Uterus (tissue), 3 donors: ENCODE measurements at regions not wholly inside any gene's neighbourhood (a gene's known extent, or its start where the extent isn't known, plus 50 kb on each side); places are given as distances from the start of the nearest gene placed in this dataset.

Experiments used
- DNase-seq, 2 donors: peaks; one replicate each; pipeline ENCODE4 v3.0.0-alpha.2; 2019 to 2020
- H3K27ac ChIP-seq, 2 donors: fragments of 200-600 bp; sonication (generic); 1 replicate in 1 of 2; 2 replicates in 1 of 2; pipeline ENCODE4 v1.5.1; 2016 to 2018
- H3K27me3 ChIP-seq, 2 donors: fragments of 200-600 bp; sonication (generic); one replicate each; pipeline ENCODE4 v1.5.1; 2018 to 2019; ENCODE audit warnings: control low read depth in 1 of 2
- H3K36me3 ChIP-seq, 2 donors: fragments of 200-600 bp; sonication (generic); one replicate each; pipeline ENCODE4 v1.5.1; 2019; ENCODE audit warnings: control low read depth in 1 of 2
- H3K4me1 ChIP-seq, 2 donors: fragments of 200-600 bp; sonication (generic); one replicate each; pipeline ENCODE4 v1.5.1; 2018 to 2019; ENCODE audit warnings: control low read depth in 1 of 2
- H3K4me3 ChIP-seq, 2 donors: fragments of 200-600 bp; sonication (generic); 1 replicate in 1 of 2; 2 replicates in 1 of 2; pipeline ENCODE4 v1.5.1; 2018 to 2019; ENCODE audit warnings: mild to moderate bottlenecking in 1 of 2
- H3K9me3 ChIP-seq, 2 donors: fragments of 200-600 bp; sonication (generic); one replicate each; pipeline ENCODE4 v1.5.1; 2019; ENCODE audit warnings: control low read depth in 1 of 2
- POLR2A ChIP-seq, 2 donors: fragments of 450-650 bp; IDR thresholded peaks; one replicate each; pipeline ENCODE4 v1.6.1; 2016; ENCODE audit warnings: antibody characterized with exemption in 2 of 2, mild to moderate bottlenecking in 1 of 2, moderate library complexity in 1 of 2
- intact Hi-C: fragments of 100-400 bp; cut with DNase I; formaldehyde crosslinking; loops from one replicate; pipeline ENCODE4 v1.15.1; 2023; ENCODE audit warnings: low total_unique reads
- TF ChIP-seq, protein P1 (sequence below), 4 experiments: fragments of 200-600 bp in 2 of 4; fragments of 450-650 bp in 2 of 4; sonication (generic) in 2 of 4; IDR thresholded peaks; one replicate each; pipeline ENCODE4 v1.5.1; 2016 to 2019; ENCODE audit warnings: antibody characterized with exemption in 4 of 4, mild to moderate bottlenecking in 2 of 4, moderate library complexity in 1 of 4
- donor health status: DM: yes; HTN: yes; CAD: no.

DNA sequence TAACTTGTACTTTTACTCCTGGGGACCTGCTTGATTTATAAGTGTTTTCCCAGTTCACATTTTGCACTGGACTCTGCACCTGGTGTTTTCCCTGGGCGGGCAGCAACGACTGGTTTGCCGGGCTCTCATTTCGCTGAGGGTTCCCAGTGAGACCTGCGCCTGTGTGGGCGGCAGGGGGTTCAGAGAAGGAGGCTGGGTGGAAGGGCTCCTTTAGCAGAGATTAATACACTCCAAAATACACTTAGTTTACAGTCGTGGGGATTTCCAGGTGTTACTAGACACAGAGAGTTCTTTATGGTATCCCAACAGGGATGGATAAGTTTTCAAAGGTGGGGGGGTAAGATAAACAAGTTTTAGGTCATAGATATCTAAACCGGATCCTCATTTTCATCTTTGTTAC, 53.0 kb upstream of the SHISA3 start:
- Histone ChIP-seq H3K36me3 (no peaks in the 10 kb centered on the region), H3K27me3 (no peaks in the 10 kb centered on the region), H3K4me1 (no peaks in the 10 kb centered on the region), H3K9me3 (no peaks in the 10 kb centered on the region), H3K27ac (no peak overlapping the region), H3K4me3 (no peak overlapping the region)
- DNase-seq: no peak
- intact Hi-C loops: no loop called here
- no peak for TF ChIP-seq POLR2A (IDR thresholded peaks at IDR 0.05)
- TF ChIP-seq, protein P1, sequence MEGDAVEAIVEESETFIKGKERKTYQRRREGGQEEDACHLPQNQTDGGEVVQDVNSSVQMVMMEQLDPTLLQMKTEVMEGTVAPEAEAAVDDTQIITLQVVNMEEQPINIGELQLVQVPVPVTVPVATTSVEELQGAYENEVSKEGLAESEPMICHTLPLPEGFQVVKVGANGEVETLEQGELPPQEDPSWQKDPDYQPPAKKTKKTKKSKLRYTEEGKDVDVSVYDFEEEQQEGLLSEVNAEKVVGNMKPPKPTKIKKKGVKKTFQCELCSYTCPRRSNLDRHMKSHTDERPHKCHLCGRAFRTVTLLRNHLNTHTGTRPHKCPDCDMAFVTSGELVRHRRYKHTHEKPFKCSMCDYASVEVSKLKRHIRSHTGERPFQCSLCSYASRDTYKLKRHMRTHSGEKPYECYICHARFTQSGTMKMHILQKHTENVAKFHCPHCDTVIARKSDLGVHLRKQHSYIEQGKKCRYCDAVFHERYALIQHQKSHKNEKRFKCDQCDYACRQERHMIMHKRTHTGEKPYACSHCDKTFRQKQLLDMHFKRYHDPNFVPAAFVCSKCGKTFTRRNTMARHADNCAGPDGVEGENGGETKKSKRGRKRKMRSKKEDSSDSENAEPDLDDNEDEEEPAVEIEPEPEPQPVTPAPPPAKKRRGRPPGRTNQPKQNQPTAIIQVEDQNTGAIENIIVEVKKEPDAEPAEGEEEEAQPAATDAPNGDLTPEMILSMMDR (IDR thresholded peaks at IDR 0.05): no peak

DNA sequence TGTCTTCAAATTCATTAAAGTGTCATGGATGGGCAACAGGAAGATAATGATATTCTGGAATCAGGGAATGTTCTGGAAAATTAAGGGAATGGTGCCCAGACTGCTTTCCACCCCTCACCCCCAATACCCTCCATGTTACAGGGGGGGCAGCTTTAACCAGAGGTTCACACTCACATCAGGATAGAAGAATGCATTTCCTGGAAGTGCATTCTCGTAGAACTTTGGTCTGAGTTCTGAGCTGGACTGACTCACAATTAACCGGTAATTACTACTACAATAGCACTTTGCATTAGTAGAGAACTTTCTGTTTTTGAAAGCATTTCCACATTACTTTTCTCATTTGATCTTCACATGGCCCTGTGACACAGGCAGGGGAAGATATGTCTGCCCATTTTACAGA, 52.5 kb upstream of the SHISA3 start:
- no peak for DNase-seq
- no peak overlapping the region for H3K27ac ChIP-seq
- no peaks in the 10 kb centered on the region for H3K27me3 ChIP-seq
- intact Hi-C loops: no loop called here
- no peaks in the 10 kb centered on the region for H3K36me3 ChIP-seq
- H3K4me1 ChIP-seq: no peaks in the 10 kb centered on the region
- no peaks in the 10 kb centered on the region for H3K9me3 ChIP-seq
- H3K4me3 ChIP-seq: no peak overlapping the region
- TF ChIP-seq, protein P1 (IDR thresholded peaks at IDR 0.05): no peak
- TF ChIP-seq POLR2A (IDR thresholded peaks at IDR 0.05): no peak

DNA sequence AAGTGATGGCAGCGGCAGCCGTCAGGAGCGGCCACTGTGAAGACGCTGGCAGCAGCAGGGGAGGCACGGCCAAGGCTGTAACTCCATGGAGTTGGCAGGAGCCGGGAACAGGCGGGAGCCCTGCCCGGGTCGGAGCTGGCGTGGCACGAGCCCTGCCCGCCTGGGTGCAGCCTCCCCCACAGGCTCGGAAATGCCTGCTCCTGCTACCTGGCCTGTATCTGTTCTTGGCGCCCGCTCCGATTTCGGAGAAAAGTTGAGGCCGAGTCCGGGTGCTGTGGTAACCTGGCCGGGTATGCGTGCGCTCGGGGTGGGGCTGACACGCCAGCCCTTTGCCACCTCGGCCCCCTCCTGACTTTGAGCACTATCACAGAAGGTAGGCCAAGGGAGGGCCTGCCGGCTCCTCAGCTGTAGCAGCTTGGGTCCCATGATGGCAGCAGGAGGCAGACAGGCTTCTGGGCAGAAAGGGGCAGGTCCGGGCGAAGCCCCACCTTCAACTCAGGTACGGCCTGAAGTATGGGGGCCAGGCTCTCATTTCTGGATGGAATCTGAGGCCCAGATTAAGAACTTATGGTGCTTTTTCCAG, 51.2 kb upstream of the SHISA3 start:
- Histone ChIP-seq H3K4me1 (no peaks in the 10 kb centered on the region), H3K27ac (no peak overlapping the region), H3K27me3 (no peaks in the 10 kb centered on the region), H3K36me3 (no peaks in the 10 kb centered on the region), H3K9me3 (no peaks in the 10 kb centered on the region), H3K4me3 (no peak overlapping the region)
- intact Hi-C loops: no loop called here
- TF ChIP-seq POLR2A (IDR thresholded peaks at IDR 0.05): no peak
- TF ChIP-seq, protein P1 (IDR thresholded peaks at IDR 0.05): no peak
- DNase-seq: no peak

DNA sequence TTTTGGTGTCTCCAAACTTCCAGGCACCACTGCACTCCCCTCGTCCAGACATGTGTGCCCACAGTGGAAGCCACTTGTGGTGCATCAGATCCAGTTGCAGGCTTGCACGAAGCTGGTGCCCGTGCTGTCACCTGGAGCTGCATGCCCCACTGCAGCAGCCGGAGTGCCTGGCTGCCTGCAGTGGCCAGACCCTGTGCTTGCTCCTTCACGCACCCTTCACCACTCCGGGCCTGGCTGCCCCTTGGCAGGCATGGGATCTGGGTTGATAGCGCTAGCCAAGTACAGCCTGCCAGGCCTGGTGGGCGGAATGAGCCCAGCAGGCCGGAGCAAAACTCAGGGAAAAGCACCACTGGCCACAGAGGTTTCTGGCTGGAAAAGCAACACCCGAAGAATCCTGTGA, 50.2 kb upstream of the SHISA3 start:
- Histone ChIP-seq H3K36me3 (no peaks in the 10 kb centered on the region), H3K27ac (no peak overlapping the region), H3K4me3 (no peak overlapping the region), H3K27me3 (no peaks in the 10 kb centered on the region), H3K4me1 (no peaks in the 10 kb centered on the region), H3K9me3 (no peaks in the 10 kb centered on the region)
- no peak for DNase-seq
- TF ChIP-seq, protein P1 (IDR thresholded peaks at IDR 0.05): no peak
- no peak for TF ChIP-seq POLR2A (IDR thresholded peaks at IDR 0.05)
- intact Hi-C loops: no loop called here
